OCI-LY1 (cell line): ENCODE measurements at regions not wholly inside any gene's neighbourhood (a gene's known extent, or its start where the extent isn't known, plus 50 kb on each side); places are given as distances from the start of the nearest gene placed in this dataset.

Source experiments
- EZH2 ChIP-seq: fragments of 200-600 bp; sonication (generic), shearing (Covaris generic); IDR thresholded peaks from 2 replicates; pipeline ENCODE4 v1.8.0; 2017; ENCODE audit warnings: borderline replicate concordance, mixed run types, mild to moderate bottlenecking, antibody characterized with exemption, low read length, moderate library complexity, mixed read lengths
- TF ChIP-seq, protein P1 (sequence below): fragments of 200-600 bp; sonication (generic), shearing (Covaris generic); IDR thresholded peaks from 2 replicates; pipeline ENCODE4 v1.5.1; 2017; ENCODE audit warnings: mild to moderate bottlenecking, antibody characterized with exemption, low read length, moderate library complexity, mixed read lengths

DNA sequence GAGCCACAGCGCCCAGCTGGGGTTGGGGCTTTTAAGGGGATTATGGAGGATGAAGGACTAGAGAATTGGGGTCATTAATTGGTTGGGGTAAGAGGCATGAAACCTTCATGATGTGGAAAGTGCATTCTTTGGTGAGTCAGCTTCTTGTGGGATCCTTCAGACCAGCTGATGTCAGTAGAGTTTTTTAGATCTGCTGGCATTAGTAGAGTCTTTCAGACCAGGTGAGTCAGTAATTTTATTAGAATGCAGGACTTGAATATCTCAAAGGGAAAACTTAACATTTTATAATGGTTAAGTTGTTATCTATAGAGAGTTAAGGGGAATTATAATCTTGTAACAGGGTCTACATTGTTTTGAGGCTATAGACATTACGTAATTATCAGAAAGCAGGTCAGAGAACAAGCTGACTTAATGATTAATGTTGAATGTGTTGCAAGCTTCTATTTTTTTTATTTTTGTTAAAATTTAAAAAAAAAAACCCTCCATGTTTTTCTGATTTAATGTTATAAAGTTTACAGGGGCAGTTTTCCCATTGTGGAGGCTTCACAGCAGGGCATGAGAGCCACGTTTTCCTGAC lies 160.9 kb upstream of the FMN2 start:
- TF ChIP-seq, protein P1, sequence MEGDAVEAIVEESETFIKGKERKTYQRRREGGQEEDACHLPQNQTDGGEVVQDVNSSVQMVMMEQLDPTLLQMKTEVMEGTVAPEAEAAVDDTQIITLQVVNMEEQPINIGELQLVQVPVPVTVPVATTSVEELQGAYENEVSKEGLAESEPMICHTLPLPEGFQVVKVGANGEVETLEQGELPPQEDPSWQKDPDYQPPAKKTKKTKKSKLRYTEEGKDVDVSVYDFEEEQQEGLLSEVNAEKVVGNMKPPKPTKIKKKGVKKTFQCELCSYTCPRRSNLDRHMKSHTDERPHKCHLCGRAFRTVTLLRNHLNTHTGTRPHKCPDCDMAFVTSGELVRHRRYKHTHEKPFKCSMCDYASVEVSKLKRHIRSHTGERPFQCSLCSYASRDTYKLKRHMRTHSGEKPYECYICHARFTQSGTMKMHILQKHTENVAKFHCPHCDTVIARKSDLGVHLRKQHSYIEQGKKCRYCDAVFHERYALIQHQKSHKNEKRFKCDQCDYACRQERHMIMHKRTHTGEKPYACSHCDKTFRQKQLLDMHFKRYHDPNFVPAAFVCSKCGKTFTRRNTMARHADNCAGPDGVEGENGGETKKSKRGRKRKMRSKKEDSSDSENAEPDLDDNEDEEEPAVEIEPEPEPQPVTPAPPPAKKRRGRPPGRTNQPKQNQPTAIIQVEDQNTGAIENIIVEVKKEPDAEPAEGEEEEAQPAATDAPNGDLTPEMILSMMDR: no peak
- TF ChIP-seq EZH2: no peak
